ENCODE measurements at regions not wholly inside any gene's neighbourhood (a gene's known extent, or its start where the extent isn't known, plus 50 kb on each side); places are given as distances from the start of the nearest gene placed in this dataset. TPM values are rescaled to one million over a fixed set of nuclear protein-coding genes. Genes with fewer than 3 reads are reported as not detected.

DNA sequence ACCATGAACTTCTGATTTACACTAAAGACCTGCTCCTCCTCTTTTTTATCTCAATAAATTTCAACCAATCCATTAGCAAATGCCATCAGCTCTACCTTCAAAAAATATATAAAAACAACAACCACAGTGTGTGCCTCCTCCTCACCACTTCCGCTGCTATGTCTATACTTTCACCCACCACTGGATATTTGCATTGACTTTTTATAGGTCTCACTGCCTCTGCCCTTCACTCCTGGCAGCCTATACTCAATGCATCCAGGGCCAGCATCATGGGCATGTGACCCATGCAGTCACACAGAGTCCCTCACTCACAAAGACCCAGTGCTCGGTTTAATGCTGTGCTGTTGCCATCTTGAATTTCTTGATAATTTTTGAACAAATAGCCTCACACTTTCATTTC is 53.5 kb upstream of the CCDC54 start:
- intact Hi-C loops (cut with DNase I) = no loop called here
- Histone ChIP-seq H3K36me3 (no peaks in the 10 kb centered on the region), H3K9me3 (no peaks in the 10 kb centered on the region), H3K27ac (no peak overlapping the region), H3K4me1 (no peaks in the 10 kb centered on the region), H3K27me3 (no peaks in the 10 kb centered on the region), H3K4me3 (replicated peaks in 1 of 3) (no peak overlapping the region)
- TF ChIP-seq, protein P1, sequence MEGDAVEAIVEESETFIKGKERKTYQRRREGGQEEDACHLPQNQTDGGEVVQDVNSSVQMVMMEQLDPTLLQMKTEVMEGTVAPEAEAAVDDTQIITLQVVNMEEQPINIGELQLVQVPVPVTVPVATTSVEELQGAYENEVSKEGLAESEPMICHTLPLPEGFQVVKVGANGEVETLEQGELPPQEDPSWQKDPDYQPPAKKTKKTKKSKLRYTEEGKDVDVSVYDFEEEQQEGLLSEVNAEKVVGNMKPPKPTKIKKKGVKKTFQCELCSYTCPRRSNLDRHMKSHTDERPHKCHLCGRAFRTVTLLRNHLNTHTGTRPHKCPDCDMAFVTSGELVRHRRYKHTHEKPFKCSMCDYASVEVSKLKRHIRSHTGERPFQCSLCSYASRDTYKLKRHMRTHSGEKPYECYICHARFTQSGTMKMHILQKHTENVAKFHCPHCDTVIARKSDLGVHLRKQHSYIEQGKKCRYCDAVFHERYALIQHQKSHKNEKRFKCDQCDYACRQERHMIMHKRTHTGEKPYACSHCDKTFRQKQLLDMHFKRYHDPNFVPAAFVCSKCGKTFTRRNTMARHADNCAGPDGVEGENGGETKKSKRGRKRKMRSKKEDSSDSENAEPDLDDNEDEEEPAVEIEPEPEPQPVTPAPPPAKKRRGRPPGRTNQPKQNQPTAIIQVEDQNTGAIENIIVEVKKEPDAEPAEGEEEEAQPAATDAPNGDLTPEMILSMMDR (IDR thresholded peaks at IDR 0.05) = no peak
- no peak for TF ChIP-seq POLR2A (IDR thresholded peaks at IDR 0.05)
- WGBS, 2 donors = 95 to 96% methylated on average over 2 of the region's 2 CpGs
- DNase-seq = no peak

DNA sequence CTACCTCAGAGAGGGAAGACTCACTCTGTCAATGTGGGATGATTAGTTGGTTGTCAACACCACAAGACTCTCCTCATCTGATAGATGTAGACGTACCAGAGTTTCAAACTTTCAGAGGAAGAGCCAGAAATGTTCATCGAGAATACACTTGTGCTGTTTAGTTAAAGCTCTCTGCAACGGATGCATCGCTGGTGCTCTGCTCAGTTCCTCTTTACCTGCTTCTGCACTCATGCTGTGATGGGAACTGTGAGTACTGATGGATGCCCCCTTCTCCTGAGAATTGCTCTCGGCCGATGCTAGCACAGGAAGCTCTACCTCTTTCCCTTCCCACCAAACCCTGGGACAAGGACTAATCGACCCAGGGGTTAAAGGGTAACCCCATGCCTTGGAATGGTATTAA is 51.8 kb upstream of the CCDC54 start:
- H3K27ac ChIP-seq = no peak overlapping the region
- no peaks in the 10 kb centered on the region for H3K9me3 ChIP-seq
- TF ChIP-seq, protein P1 (IDR thresholded peaks at IDR 0.05) = no peak
- no peak for TF ChIP-seq POLR2A (IDR thresholded peaks at IDR 0.05)
- H3K27me3 ChIP-seq = no peaks in the 10 kb centered on the region
- no peaks in the 10 kb centered on the region for H3K36me3 ChIP-seq
- H3K4me1 ChIP-seq = no peaks in the 10 kb centered on the region
- no peak for DNase-seq
- H3K4me3 ChIP-seq (replicated peaks in 1 of 3) = no peak overlapping the region
- 74% methylated on average over 7 of the region's 7 CpGs for WGBS, 2 donors
- intact Hi-C loops (cut with DNase I) = no loop called here

Small RNA genes lying in the stretch of these regions (small RNA-seq; reads per million reads assigned to genes)
- gene MTCO1P35 (not detected), gene MTND6P6 (not detected), gene RF00019 (not detected), gene RNU6-1308P (not detected)
